ENCODE measurements at regions not wholly inside any gene's neighbourhood (a gene's known extent, or its start where the extent isn't known, plus 50 kb on each side); places are given as distances from the start of the nearest gene placed in this dataset.

DNA sequence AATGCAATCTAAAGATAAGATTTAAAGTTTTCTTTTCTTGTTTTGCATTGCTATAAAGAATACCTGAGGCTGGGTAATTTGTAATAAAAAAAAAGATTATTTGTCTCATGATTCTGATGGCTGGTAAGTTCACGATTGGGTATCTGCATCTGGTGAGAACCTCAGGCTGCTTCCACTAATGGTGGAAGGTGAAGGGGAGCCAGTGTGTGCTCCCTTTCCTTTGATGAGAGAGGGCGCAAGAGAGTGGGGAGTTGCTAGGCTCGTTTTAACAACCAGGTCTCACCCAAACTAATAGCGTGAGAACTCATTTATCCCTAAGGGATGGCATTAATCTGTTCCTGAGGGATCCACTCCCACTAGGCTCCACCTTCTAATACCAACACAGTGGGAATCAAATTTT, 353.2 kb downstream of the BTBD3 start:
- Mint-ChIP-seq H3K36me3 (ENCODE audit: insufficient read depth in 1 of 3, low read depth in 3 of 3) (no peaks in the 10 kb centered on the region), H3K9me3 (peaks cover 0 to 3% of the 10 kb centered on the region in 2 experiments; a peak in 2 of 5 replicates), H3K27me3 (ENCODE audit: low read depth) (no peaks in the 10 kb centered on the region), H3K27ac (no peak overlapping the region; a peak in 1 of 7 replicates), H3K4me3 (no peak overlapping the region), H3K4me1 (peaks cover 0 to 6% of the 10 kb centered on the region in 2 experiments; a peak in 1 of 4 replicates)
- Histone ChIP-seq H3K4me2 (ENCODE audit: insufficient read depth, insufficient read length, low read length) (no peak overlapping the region), H4K5ac (ENCODE audit: insufficient read length, low read depth, low read length) (no peak overlapping the region), H4K8ac (replicated peaks; ENCODE audit: insufficient read length, low read depth, low read length) (no peak overlapping the region), H2AFZ (ENCODE audit: low read length) (no peak overlapping the region), H2BK20ac (ENCODE audit: low read depth, low read length, poor library complexity, severe bottlenecking) (no peak overlapping the region), H2BK120ac (ENCODE audit: low read depth, low read length, poor library complexity, severe bottlenecking) (no peak overlapping the region), H3K18ac (ENCODE audit: insufficient read length, low read depth, low read length) (no peak overlapping the region), H3K79me2 (ENCODE audit: insufficient read depth, low read length) (no peaks in the 10 kb centered on the region), H3K56ac (ENCODE audit: insufficient read length, low read depth, low read length) (no peak overlapping the region), H2AK5ac (ENCODE audit: insufficient read length, low read length) (no peak overlapping the region), H2BK12ac (ENCODE audit: insufficient read length, low read depth, low read length) (no peak overlapping the region), H4K20me1 (ENCODE audit: control insufficient read depth, insufficient read depth, insufficient read length) (no peaks in the 10 kb centered on the region), H3T11ph (ENCODE audit: low read length) (no peak overlapping the region), H3K9me3 (ENCODE audit: control insufficient read depth, low read depth, low read length) (no peaks in the 10 kb centered on the region), H4K91ac (ENCODE audit: insufficient read length, low read depth, low read length) (no peak overlapping the region), H3K79me1 (ENCODE audit: insufficient read depth, low read depth, low read length, poor library complexity, severe bottlenecking) (no peaks in the 10 kb centered on the region), H3K23me2 (ENCODE audit: insufficient read length, low read depth, low read length, poor library complexity, severe bottlenecking) (no peaks in the 10 kb centered on the region), H3K14ac (ENCODE audit: insufficient read depth, low read length) (no peak overlapping the region), H3K23ac (ENCODE audit: insufficient read length, low read depth, low read length) (no peak overlapping the region), H3K4ac (ENCODE audit: low read depth, low read length) (no peak overlapping the region), H2BK15ac (ENCODE audit: low read depth, low read length) (no peak overlapping the region), H3K9ac (ENCODE audit: extremely low read depth, insufficient read length, low read length) (no peak overlapping the region), H3K27me3 (ENCODE audit: insufficient read depth, low read length) (no peaks in the 10 kb centered on the region), H2BK5ac (ENCODE audit: insufficient read length, low read length) (no peak overlapping the region), H3K4me1 (ENCODE audit: insufficient read depth, low read length) (no peaks in the 10 kb centered on the region), H3K27ac (ENCODE audit: insufficient read length, low read depth, low read length) (no peak overlapping the region)
- peak; percentile 43; the same call in 2 of the 3 replicates for TF ChIP-seq CTCF (conservative IDR thresholded peaks at IDR 0.05)
- WGBS (ENCODE audit: extremely low coverage, insufficient read length, low lambda C conversion rate): no CpG with 5 or more reads among the region's 4 CpGs
- peak; percentile 36 for DNase-seq
